ENCODE measurements at regions not wholly inside any gene's neighbourhood (a gene's known extent, or its start where the extent isn't known, plus 50 kb on each side); places are given as distances from the start of the nearest gene placed in this dataset.

DNA sequence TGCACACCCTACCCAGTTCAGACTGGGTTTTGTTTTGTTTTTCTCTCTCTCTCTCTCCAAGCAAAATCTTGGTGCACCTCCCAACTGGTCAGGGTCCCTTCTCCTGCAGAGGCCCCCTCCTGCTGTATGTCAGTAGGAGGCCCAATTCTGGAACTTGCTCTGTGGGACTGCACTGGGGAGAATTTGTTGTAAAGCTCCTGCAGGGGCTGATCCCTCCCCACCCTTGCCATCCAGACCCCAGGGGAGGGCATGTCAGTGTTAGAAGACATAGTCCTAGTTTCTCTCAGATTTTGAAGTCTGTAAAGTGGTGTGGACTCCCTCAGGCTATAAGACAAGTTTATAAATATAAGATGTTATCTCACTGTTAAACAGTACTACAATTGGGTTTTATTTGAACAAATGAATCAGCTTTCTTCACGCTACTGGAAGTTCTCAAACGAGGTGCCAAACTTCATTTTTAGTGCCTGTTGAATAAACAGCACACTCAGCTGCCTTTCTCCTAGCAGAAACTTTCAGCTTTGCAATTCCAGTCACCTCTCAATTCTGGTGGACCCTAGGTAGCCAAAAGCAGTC lies 88.6 kb upstream of the FRMPD3 start:
- TF ChIP-seq, protein P1, sequence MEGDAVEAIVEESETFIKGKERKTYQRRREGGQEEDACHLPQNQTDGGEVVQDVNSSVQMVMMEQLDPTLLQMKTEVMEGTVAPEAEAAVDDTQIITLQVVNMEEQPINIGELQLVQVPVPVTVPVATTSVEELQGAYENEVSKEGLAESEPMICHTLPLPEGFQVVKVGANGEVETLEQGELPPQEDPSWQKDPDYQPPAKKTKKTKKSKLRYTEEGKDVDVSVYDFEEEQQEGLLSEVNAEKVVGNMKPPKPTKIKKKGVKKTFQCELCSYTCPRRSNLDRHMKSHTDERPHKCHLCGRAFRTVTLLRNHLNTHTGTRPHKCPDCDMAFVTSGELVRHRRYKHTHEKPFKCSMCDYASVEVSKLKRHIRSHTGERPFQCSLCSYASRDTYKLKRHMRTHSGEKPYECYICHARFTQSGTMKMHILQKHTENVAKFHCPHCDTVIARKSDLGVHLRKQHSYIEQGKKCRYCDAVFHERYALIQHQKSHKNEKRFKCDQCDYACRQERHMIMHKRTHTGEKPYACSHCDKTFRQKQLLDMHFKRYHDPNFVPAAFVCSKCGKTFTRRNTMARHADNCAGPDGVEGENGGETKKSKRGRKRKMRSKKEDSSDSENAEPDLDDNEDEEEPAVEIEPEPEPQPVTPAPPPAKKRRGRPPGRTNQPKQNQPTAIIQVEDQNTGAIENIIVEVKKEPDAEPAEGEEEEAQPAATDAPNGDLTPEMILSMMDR (conservative IDR thresholded peaks at IDR 0.05; ENCODE audit: low read length) = no peak
- no peak for TF ChIP-seq EZH2phosphoT487 (IDR thresholded peaks at IDR 0.05; ENCODE audit: borderline replicate concordance, low read depth, low read length)
